GM18868 (cell line): ENCODE measurements at regions not wholly inside any gene's neighbourhood (a gene's known extent, or its start where the extent isn't known, plus 50 kb on each side); places are given as distances from the start of the nearest gene placed in this dataset.

ENCODE experiments used
- ATAC-seq: cut with Tn5 transposase; IDR thresholded peaks from one replicate; pipeline ENCODE4 v1.9.1; 2021; ENCODE audit warnings: mild to moderate bottlenecking, moderate library complexity; ENCODE audit not compliant: unreplicated experiment

- no peak for ATAC-seq
These were observed 325.7 kb downstream of the TGFB2 start for GRCh38 chr1:218670875-218671274.

GRCh38 chr1:218671573-218671972 is 326.4 kb downstream of the TGFB2 start:
- no peak for ATAC-seq

GRCh38 chr1:218673170-218673569 is 328.0 kb downstream of the TGFB2 start:
- no peak for ATAC-seq

- ATAC-seq, result no peak
These were observed 329.2 kb downstream of the TGFB2 start for GRCh38 chr1:218674280-218674773.

GRCh38 chr1:218677026-218677425 is 331.9 kb downstream of the TGFB2 start:
- no peak for ATAC-seq

GRCh38 chr1:218679391-218679790 is 334.3 kb downstream of the TGFB2 start:
- ATAC-seq, result no peak

GRCh38 chr1:218679988-218680748 is 335.0 kb downstream of the TGFB2 start:
- no peak for ATAC-seq

- no peak for ATAC-seq
These were observed 338.1 kb downstream of the TGFB2 start for GRCh38 chr1:218683242-218683641.

- no peak for ATAC-seq
These were observed 341.1 kb downstream of the TGFB2 start for GRCh38 chr1:218686258-218686657.

GRCh38 chr1:218686761-218687160 is 341.6 kb downstream of the TGFB2 start:
- ATAC-seq, result no peak

- no peak for ATAC-seq
These were observed 347.7 kb downstream of the TGFB2 start for GRCh38 chr1:218692808-218693207.

GRCh38 chr1:218693599-218693998 is 348.5 kb downstream of the TGFB2 start:
- no peak for ATAC-seq

GRCh38 chr1:218694085-218694484 is 348.9 kb downstream of the TGFB2 start:
- no peak for ATAC-seq

- ATAC-seq, result no peak
These were observed 349.5 kb downstream of the TGFB2 start for GRCh38 chr1:218694636-218695035.

- ATAC-seq, result no peak
These were observed 350.4 kb downstream of the TGFB2 start for GRCh38 chr1:218695525-218695924.

- ATAC-seq, result no peak
These were observed 353.0 kb downstream of the TGFB2 start for GRCh38 chr1:218698141-218698540.

GRCh38 chr1:218699421-218699820 is 354.3 kb downstream of the TGFB2 start:
- ATAC-seq, result no peak

- no peak for ATAC-seq
These were observed 354.7 kb downstream of the TGFB2 start for GRCh38 chr1:218699865-218700264.

- ATAC-seq, result no peak
These were observed 355.5 kb downstream of the TGFB2 start for GRCh38 chr1:218700666-218701065.

- no peak for ATAC-seq
These were observed 356.0 kb downstream of the TGFB2 start for GRCh38 chr1:218701131-218701530.

- no peak for ATAC-seq
These were observed 357.6 kb downstream of the TGFB2 start for GRCh38 chr1:218702775-218703174.

GRCh38 chr1:218703836-218704235 is 358.7 kb downstream of the TGFB2 start:
- no peak for ATAC-seq

- no peak for ATAC-seq
These were observed 360.3 kb downstream of the TGFB2 start for GRCh38 chr1:218705391-218705790.
